ENCODE measurements at regions not wholly inside any gene's neighbourhood (a gene's known extent, or its start where the extent isn't known, plus 50 kb on each side); places are given as distances from the start of the nearest gene placed in this dataset.
A peak's percentile ranks its signal among the peaks of the same experiment; 100 is the strongest.
"Not testable (repeated sequence)": the region's sequence is repeated elsewhere in the genome, so short reads cannot be mapped to it uniquely, and the experiment has no call there.

- peak; percentile 12 for DNase-seq (ENCODE audit: low spot score)
These were observed 153.3 kb upstream of the CLEC14A start for GRCh38 chr14:38409071-38409705.

- no peak for DNase-seq (ENCODE audit: low spot score)
These were observed 150.2 kb upstream of the CLEC14A start for GRCh38 chr14:38405851-38406635.

GRCh38 chr14:38404616-38405015 lies 148.7 kb upstream of the CLEC14A start:
- no peak for DNase-seq (ENCODE audit: low spot score)

GRCh38 chr14:38404100-38404541 lies 148.2 kb upstream of the CLEC14A start:
- DNase-seq (ENCODE audit: low spot score), result no peak

- DNase-seq (ENCODE audit: low spot score), result no peak
These were observed 144.9 kb upstream of the CLEC14A start for GRCh38 chr14:38400751-38401150.

GRCh38 chr14:38399652-38400051 lies 143.8 kb upstream of the CLEC14A start:
- DNase-seq (ENCODE audit: low spot score), result no peak

- no peak for DNase-seq (ENCODE audit: low spot score)
These were observed 138.9 kb upstream of the CLEC14A start for GRCh38 chr14:38394767-38395166.

- DNase-seq (ENCODE audit: low spot score), result no peak
These were observed 138.2 kb upstream of the CLEC14A start for GRCh38 chr14:38394064-38394463.

- DNase-seq (ENCODE audit: low spot score), result no peak
These were observed 135.4 kb upstream of the CLEC14A start for GRCh38 chr14:38391334-38391733.

GRCh38 chr14:38389681-38390080 lies 133.8 kb upstream of the CLEC14A start:
- no peak for DNase-seq (ENCODE audit: low spot score)

GRCh38 chr14:38387821-38388220 lies 131.9 kb upstream of the CLEC14A start:
- no peak for DNase-seq (ENCODE audit: low spot score)

- DNase-seq (ENCODE audit: low spot score), result no peak
These were observed 129.9 kb upstream of the CLEC14A start for GRCh38 chr14:38385836-38386235.

GRCh38 chr14:38385343-38385742 lies 129.4 kb upstream of the CLEC14A start:
- DNase-seq (ENCODE audit: low spot score), result no peak

GRCh38 chr14:38384741-38385140 lies 128.8 kb upstream of the CLEC14A start:
- DNase-seq (ENCODE audit: low spot score), result no peak

GRCh38 chr14:38367922-38368321 lies 112.0 kb upstream of the CLEC14A start:
- no peak for DNase-seq (ENCODE audit: low spot score)

GRCh38 chr14:38366374-38366773 lies 110.5 kb upstream of the CLEC14A start:
- DNase-seq (ENCODE audit: low spot score), result no peak

- no peak for DNase-seq (ENCODE audit: low spot score)
These were observed 107.3 kb upstream of the CLEC14A start for GRCh38 chr14:38363217-38363616.

- DNase-seq (ENCODE audit: low spot score), result peak; percentile 8
These were observed 101.7 kb upstream of the CLEC14A start for GRCh38 chr14:38357557-38357956.

- not testable (repeated sequence) for DNase-seq (ENCODE audit: low spot score)
These were observed 99.6 kb upstream of the CLEC14A start for GRCh38 chr14:38355473-38355872.

GRCh38 chr14:38350102-38350501 lies 94.2 kb upstream of the CLEC14A start:
- DNase-seq (ENCODE audit: low spot score), result no peak

GRCh38 chr14:38342803-38343202 lies 86.9 kb upstream of the CLEC14A start:
- DNase-seq (ENCODE audit: low spot score), result no peak

GRCh38 chr14:38339696-38340095 lies 83.8 kb upstream of the CLEC14A start:
- DNase-seq (ENCODE audit: low spot score), result no peak

- DNase-seq (ENCODE audit: low spot score), result no peak
These were observed 80.4 kb upstream of the CLEC14A start for GRCh38 chr14:38336298-38336697.

- DNase-seq (ENCODE audit: low spot score), result no peak
These were observed 74.4 kb upstream of the CLEC14A start for GRCh38 chr14:38330275-38330674.

Data from pons (tissue), 1 donor.